Loucy (cell line): ENCODE measurements at regions not wholly inside any gene's neighbourhood (a gene's known extent, or its start where the extent isn't known, plus 50 kb on each side); places are given as distances from the start of the nearest gene placed in this dataset.

Experiments
- EZH2phosphoT487 ChIP-seq: fragments of 200-600 bp; IDR thresholded peaks from 2 replicates; pipeline ENCODE4 v1.6.1; 2018; ENCODE audit warnings: antibody characterized with exemption, mild to moderate bottlenecking, moderate library complexity, borderline replicate concordance
- TF ChIP-seq, protein P1 (sequence below): fragments of 200-600 bp; sonication (generic); conservative IDR thresholded peaks from 2 replicates; pipeline ENCODE4 v1.5.1; 2014; ENCODE audit warnings: mild to moderate bottlenecking, antibody characterized with exemption, low read length

DNA sequence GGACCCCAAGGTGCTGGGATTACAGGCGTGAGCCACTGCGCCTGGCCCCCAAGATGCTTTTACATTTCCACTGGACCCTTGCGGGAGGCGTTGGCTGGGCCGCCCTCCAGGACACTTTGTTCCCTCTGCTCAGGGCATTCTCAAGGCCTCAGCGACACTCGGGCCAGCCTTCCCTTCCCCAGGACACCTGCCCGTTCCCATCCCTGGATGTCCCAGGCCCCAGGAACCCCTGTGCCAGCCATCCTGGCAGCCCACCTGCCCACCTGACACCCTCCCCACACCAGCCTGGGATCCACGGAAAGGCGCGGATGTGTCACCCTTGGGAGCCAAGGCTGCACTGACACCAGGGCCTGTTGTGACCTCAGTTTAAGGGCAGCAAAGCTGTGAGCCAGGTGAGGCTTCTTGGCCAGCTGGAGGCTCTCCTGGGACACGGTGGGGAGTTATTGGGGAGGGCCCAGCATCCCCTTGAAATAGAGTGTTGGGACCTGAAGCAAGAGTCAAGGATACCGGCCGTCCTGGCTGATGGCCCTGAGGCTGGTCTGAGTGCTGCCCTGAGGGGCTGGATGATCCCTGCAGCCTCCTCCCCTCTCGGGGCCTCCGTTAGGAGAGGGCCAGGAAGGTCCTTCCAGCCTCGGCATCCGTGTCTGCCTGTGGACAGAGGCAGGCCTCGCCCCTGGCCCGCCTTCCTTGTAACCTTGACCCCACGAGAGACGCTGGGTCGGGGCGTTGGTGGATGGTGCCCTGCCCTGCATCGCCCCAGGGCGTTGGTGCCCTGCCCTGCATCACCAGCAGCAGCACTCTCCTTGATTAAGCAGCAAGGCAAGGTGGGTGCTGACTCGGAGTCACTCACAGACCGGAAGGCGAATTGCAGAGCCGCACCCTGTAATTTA lies 84.2 kb upstream of the BHLHE23 start:
- TF ChIP-seq, protein P1, sequence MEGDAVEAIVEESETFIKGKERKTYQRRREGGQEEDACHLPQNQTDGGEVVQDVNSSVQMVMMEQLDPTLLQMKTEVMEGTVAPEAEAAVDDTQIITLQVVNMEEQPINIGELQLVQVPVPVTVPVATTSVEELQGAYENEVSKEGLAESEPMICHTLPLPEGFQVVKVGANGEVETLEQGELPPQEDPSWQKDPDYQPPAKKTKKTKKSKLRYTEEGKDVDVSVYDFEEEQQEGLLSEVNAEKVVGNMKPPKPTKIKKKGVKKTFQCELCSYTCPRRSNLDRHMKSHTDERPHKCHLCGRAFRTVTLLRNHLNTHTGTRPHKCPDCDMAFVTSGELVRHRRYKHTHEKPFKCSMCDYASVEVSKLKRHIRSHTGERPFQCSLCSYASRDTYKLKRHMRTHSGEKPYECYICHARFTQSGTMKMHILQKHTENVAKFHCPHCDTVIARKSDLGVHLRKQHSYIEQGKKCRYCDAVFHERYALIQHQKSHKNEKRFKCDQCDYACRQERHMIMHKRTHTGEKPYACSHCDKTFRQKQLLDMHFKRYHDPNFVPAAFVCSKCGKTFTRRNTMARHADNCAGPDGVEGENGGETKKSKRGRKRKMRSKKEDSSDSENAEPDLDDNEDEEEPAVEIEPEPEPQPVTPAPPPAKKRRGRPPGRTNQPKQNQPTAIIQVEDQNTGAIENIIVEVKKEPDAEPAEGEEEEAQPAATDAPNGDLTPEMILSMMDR = no peak
- no peak for TF ChIP-seq EZH2phosphoT487
